Aorta (tissue), 5 donors: ENCODE measurements at regions not wholly inside any gene's neighbourhood (a gene's known extent, or its start where the extent isn't known, plus 50 kb on each side); places are given as distances from the start of the nearest gene placed in this dataset.

Experiments
- ATAC-seq: fragments of 200-7000 bp; cut with Tn5 transposase; one replicate; pipeline ENCODE4 v1.9.1; 2022; ENCODE audit warnings: moderate library complexity; ENCODE audit not compliant: low FRiP score
- DNase-seq, 2 donors: peaks; one replicate each; pipeline ENCODE4 v3.0.0-alpha.2; 2020
- H3K27ac ChIP-seq, 2 donors: one replicate each; pipeline ENCODE4 v1.5.1; 2013; ENCODE audit warnings: low read length in 2 of 2, mild to moderate bottlenecking in 2 of 2, moderate library complexity in 2 of 2, control low read depth in 1 of 2, inconsistent platforms in 1 of 2, low read depth in 1 of 2
- H3K27me3 ChIP-seq, 2 donors: one replicate each; pipeline ENCODE4 v1.6.1; 2013; ENCODE audit warnings: control low read depth in 1 of 2, low read length in 1 of 2, mild to moderate bottlenecking in 1 of 2, moderate library complexity in 1 of 2; ENCODE audit not compliant: insufficient read depth in 2 of 2, control insufficient read depth in 1 of 2
- H3K36me3 ChIP-seq, 2 donors: one replicate each; pipeline ENCODE4 v1.6.1; 2013; ENCODE audit warnings: control low read depth in 1 of 2, low read length in 1 of 2, mild to moderate bottlenecking in 1 of 2; ENCODE audit not compliant: insufficient read depth in 2 of 2, control insufficient read depth in 1 of 2
- H3K4me1 ChIP-seq, 2 donors: one replicate each; pipeline ENCODE4 v1.6.1; 2013; ENCODE audit warnings: low read length in 2 of 2, control low read depth in 1 of 2, mild to moderate bottlenecking in 1 of 2, moderate library complexity in 1 of 2; ENCODE audit not compliant: insufficient read depth in 2 of 2, control insufficient read depth in 1 of 2
- H3K4me3 ChIP-seq, 2 donors: one replicate each; pipeline ENCODE4 v1.5.1; 2013; ENCODE audit warnings: low read length in 2 of 2, control low read depth in 1 of 2, mild to moderate bottlenecking in 1 of 2
- H3K9me3 ChIP-seq: one replicate; pipeline ENCODE4 v1.6.1; 2013; ENCODE audit warnings: mild to moderate bottlenecking, low read length; ENCODE audit not compliant: control insufficient read depth
- WGBS, 2 donors: extraction: QIAGEN DNeasy Blood & Tissue Kit; methylation state at CpG; one replicate each; pipeline ENCODE4 v1.1.7; 2013; 5-methylcytosine and 5-hydroxymethylcytosine counted together
- intact Hi-C, 2 donors: fragments of 100-400 bp; cut with DNase I; formaldehyde crosslinking; loops; one replicate each; pipeline versions ENCODE4 v1.14.2 to v1.15.0; 2022
- donor health status: healthy with polysubstance abuse.
- donor health status: Bipolar disorder and iron deficiency.
- donor health status: DM: no; HTN: no; CAD: no.
- donor health status: DM: no; HTN: no; CAD: no.
- donor health status: DM: yes; HTN: yes; CAD: no.

- Histone ChIP-seq H3K4me1 (no peaks in the 10 kb centered on the region), H3K27ac (no peak overlapping the region), H3K36me3 (no peaks in the 10 kb centered on the region), H3K9me3 (no peaks in the 10 kb centered on the region), H3K4me3 (peak overlapping the region in 1 of 2 donors; percentile 74), H3K27me3 (no peaks in the 10 kb centered on the region)
- ATAC-seq (peak; percentile 9), DNase-seq (no peak)
- WGBS, 2 donors: 47 to 50% methylated on average over 15 of the region's 15 CpGs
- intact Hi-C loops: loop anchor here (2.0 to 10.0 kb wide), 8 partner anchors 189 to 607 kb away; partner anchors contain the start of gene SLC7A1 (in 1 of the 2)
These were observed 193.3 kb downstream of the KATNAL1 start for GRCh38 chr13:30113983-30114570.

- H3K27me3 ChIP-seq: no peaks in the 10 kb centered on the region
- H3K4me3 ChIP-seq: no peak overlapping the region
- no peak overlapping the region for H3K27ac ChIP-seq
- intact Hi-C loops: loop anchor here (2.0 to 10.0 kb wide), 5 partner anchors 189 to 606 kb away; partner anchors contain the start of gene SLC7A1 (in 1 of the 2)
- ATAC-seq: peak; percentile 63
- no peak for DNase-seq
- no peaks in the 10 kb centered on the region for H3K36me3 ChIP-seq
- 46 to 48% methylated on average over 5 of the region's 5 CpGs for WGBS, 2 donors
- no peaks in the 10 kb centered on the region for H3K9me3 ChIP-seq
- H3K4me1 ChIP-seq: no peaks in the 10 kb centered on the region
These were observed 193.8 kb downstream of the KATNAL1 start for GRCh38 chr13:30113551-30113950.

GRCh38 chr13:30112602-30113435 is 194.5 kb downstream of the KATNAL1 start:
- intact Hi-C loops: loop anchor here (2.0 to 10.0 kb wide), 5 partner anchors 188 to 606 kb away; partner anchors contain the start of gene SLC7A1 (in 1 of the 2)
- H3K4me3 ChIP-seq: no peak overlapping the region
- peak; percentile 89 to 92 for DNase-seq
- peak; percentile 91 for ATAC-seq
- H3K9me3 ChIP-seq: no peaks in the 10 kb centered on the region
- no peaks in the 10 kb centered on the region for H3K27me3 ChIP-seq
- H3K36me3 ChIP-seq: no peaks in the 10 kb centered on the region
- no peak overlapping the region for H3K27ac ChIP-seq
- H3K4me1 ChIP-seq: no peaks in the 10 kb centered on the region
- 22 to 25% methylated on average over 19 of the region's 19 CpGs for WGBS, 2 donors

GRCh38 chr13:30111810-30112209 is 195.5 kb downstream of the KATNAL1 start:
- Histone ChIP-seq H3K27me3 (no peaks in the 10 kb centered on the region), H3K4me1 (no peaks in the 10 kb centered on the region), H3K4me3 (no peak overlapping the region), H3K27ac (no peak overlapping the region), H3K9me3 (no peaks in the 10 kb centered on the region), H3K36me3 (no peaks in the 10 kb centered on the region)
- intact Hi-C loops: loop anchor here (2.0 to 10.0 kb wide), 6 partner anchors 187 to 605 kb away; partner anchors contain the start of gene SLC7A1 (in 1 of the 2)
- no peak for DNase-seq
- no peak for ATAC-seq
- WGBS, 2 donors: 85 to 90% methylated on average over 5 of the region's 5 CpGs

- no peak for DNase-seq
- no peak for ATAC-seq
- Histone ChIP-seq H3K4me1 (no peaks in the 10 kb centered on the region), H3K9me3 (no peaks in the 10 kb centered on the region), H3K27ac (no peak overlapping the region), H3K4me3 (no peak overlapping the region), H3K36me3 (no peaks in the 10 kb centered on the region), H3K27me3 (no peaks in the 10 kb centered on the region)
- WGBS, 2 donors: 89% methylated on average over 11 of the region's 11 CpGs
- intact Hi-C loops: loop anchor here (2.0 to 10.0 kb wide), 5 partner anchors 186 to 603 kb away; partner anchors contain the start of gene SLC7A1 (in 1 of the 2)
These were observed 196.9 kb downstream of the KATNAL1 start for GRCh38 chr13:30110301-30111070.

DNA sequence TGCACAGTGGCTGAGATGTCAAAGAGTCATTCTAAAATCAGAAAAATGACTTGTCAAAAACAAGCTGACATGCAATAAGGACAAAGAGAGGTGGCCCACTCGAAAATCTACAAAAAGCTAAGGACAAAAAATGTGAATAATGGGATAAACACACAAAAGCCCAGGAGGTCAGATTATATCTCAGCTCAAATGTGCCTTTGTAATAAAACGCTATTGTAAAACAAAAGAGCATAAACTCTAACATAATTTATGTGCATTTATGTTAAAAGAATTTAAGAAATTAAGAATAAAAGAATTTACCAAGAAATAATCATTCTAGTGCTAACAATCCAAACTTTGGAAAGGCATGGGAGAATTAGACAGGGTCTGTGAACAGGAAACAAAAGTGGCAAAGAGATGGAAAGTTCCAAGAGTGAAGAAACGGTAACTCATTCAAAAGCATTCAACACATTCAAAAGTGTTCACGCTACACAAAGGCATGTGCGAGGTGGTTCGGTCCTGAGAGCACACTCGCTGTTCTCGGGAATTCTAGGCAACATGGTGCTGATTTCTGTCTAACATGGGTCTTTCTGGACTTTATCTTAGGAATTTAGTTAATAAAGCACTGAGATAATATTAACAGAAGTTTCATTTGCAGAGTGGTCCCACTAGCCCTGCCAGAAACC is 197.7 kb downstream of the KATNAL1 start:
- Histone ChIP-seq H3K4me1 (no peaks in the 10 kb centered on the region), H3K9me3 (no peaks in the 10 kb centered on the region), H3K27ac (no peak overlapping the region), H3K27me3 (no peaks in the 10 kb centered on the region), H3K36me3 (no peaks in the 10 kb centered on the region), H3K4me3 (no peak overlapping the region)
- no peak for ATAC-seq
- WGBS, 2 donors: 85 to 91% methylated on average over 8 of the region's 8 CpGs
- no peak for DNase-seq
- intact Hi-C loops: loop anchor here (2.0 to 10.0 kb wide), 5 partner anchors 185 to 602 kb away; partner anchors contain the start of gene SLC7A1 (in 1 of the 2)

GRCh38 chr13:30108913-30109237 is 198.5 kb downstream of the KATNAL1 start:
- DNase-seq (no peak), ATAC-seq (no peak)
- no peaks in the 10 kb centered on the region for H3K36me3 ChIP-seq
- no peaks in the 10 kb centered on the region for H3K9me3 ChIP-seq
- no peaks in the 10 kb centered on the region for H3K27me3 ChIP-seq
- intact Hi-C loops: no loop called here
- 77 to 88% methylated on average over 8 of the region's 8 CpGs for whole genome bisulfite sequencing, 2 donors
- H3K4me1 ChIP-seq: no peaks in the 10 kb centered on the region
- no peak overlapping the region for H3K4me3 ChIP-seq
- no peak overlapping the region for H3K27ac ChIP-seq

DNA sequence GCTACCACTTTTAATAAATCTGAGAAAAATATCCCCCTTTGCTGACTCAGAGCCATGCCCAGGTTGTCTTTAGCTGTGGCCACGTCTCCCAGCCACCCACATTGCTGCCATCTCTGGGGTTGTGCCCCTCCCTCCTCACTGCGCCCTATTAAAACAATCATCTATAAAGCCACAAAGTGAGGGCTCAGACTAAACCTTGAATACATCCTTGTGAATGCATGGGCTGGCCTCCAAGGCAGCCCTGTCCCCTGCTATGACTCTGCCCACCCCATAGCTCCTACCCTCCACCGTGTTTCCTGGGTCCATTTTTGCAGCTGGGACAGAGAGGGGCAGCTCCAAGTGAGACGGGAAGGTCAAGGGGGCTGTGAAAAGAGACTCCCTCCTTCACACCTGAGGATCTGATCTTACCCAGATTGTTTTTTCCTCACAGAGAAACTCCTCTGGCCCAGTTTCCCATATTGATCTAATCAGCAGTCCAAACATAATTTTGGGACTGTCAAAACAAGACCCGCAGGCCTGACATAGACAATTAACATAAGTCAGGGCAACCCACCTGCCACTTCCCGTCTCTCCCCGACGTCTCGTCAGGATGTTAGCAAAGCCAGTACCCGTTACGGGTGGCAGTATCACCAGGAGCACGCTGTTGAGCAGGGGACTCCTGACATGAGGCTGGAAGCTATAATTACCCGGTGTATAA is 199.0 kb downstream of the KATNAL1 start:
- Histone ChIP-seq H3K4me3 (no peak overlapping the region), H3K9me3 (no peaks in the 10 kb centered on the region), H3K27ac (no peak overlapping the region), H3K36me3 (no peaks in the 10 kb centered on the region), H3K27me3 (no peaks in the 10 kb centered on the region), H3K4me1 (no peaks in the 10 kb centered on the region)
- no peak for DNase-seq
- intact Hi-C loops: no loop called here
- 82 to 84% methylated on average over 13 of the region's 13 CpGs for WGBS, 2 donors
- no peak for ATAC-seq
